ENCODE measurements at regions not wholly inside any gene's neighbourhood (a gene's known extent, or its start where the extent isn't known, plus 50 kb on each side); places are given as distances from the start of the nearest gene placed in this dataset.
A peak's percentile ranks its signal among the peaks of the same experiment; 100 is the strongest.

DNA sequence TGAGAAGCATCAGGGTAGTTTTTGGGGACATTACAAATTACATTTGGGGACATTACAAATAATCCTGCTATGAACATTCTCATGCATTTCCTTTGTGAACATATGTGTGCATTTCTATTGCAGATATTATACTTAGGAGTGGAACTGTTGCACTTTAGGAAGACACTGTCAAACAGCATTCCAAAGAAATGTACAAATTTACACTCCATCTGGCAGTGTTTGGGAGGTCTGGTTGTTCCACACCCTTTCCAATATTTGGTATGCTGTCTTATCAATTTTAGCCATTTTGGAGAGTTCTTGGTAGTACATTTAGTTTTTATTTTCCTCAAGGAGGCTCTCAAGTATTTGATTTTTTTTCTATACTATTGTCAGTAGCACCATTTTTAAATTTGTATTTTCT lies 419.1 kb upstream of the ARHGEF26 start:
- no peak for DNase-seq (ENCODE audit: insufficient read length, low spot score)
- no peak for FAIRE-seq
- no peak for TF ChIP-seq CTCF (IDR thresholded peaks at IDR 0.05; ENCODE audit: insufficient read depth, missing control alignments)

- FAIRE-seq (no peak), DNase-seq (ENCODE audit: insufficient read length, low spot score) (no peak)
- TF ChIP-seq CTCF (IDR thresholded peaks at IDR 0.05; ENCODE audit: insufficient read depth, missing control alignments): peak; percentile 10
Observed at GRCh38 chr3:153704115-153704514, 417.1 kb upstream of the ARHGEF26 start.

GRCh38 chr3:153706706-153707105 lies 414.5 kb upstream of the ARHGEF26 start:
- no peak for DNase-seq (ENCODE audit: insufficient read length, low spot score)
- TF ChIP-seq CTCF (IDR thresholded peaks at IDR 0.05; ENCODE audit: insufficient read depth, missing control alignments): no peak
- no peak for FAIRE-seq

GRCh38 chr3:153714016-153714415 lies 407.2 kb upstream of the ARHGEF26 start:
- FAIRE-seq (no peak), DNase-seq (ENCODE audit: insufficient read length, low spot score) (no peak)
- no peak for TF ChIP-seq CTCF (IDR thresholded peaks at IDR 0.05; ENCODE audit: insufficient read depth, missing control alignments)

- no peak for DNase-seq (ENCODE audit: insufficient read length, low spot score)
- no peak for TF ChIP-seq CTCF (IDR thresholded peaks at IDR 0.05; ENCODE audit: insufficient read depth, missing control alignments)
- no peak for FAIRE-seq
Observed at GRCh38 chr3:153714588-153715290, 406.5 kb upstream of the ARHGEF26 start.

- DNase-seq (ENCODE audit: insufficient read length, low spot score) (no peak), FAIRE-seq (no peak)
- TF ChIP-seq CTCF (IDR thresholded peaks at IDR 0.05; ENCODE audit: insufficient read depth, missing control alignments): no peak
Observed at GRCh38 chr3:153722157-153722556, 399.0 kb upstream of the ARHGEF26 start.

- no peak for FAIRE-seq
- DNase-seq (ENCODE audit: insufficient read length, low spot score): no peak
- no peak for TF ChIP-seq CTCF (IDR thresholded peaks at IDR 0.05; ENCODE audit: insufficient read depth, missing control alignments)
Observed at GRCh38 chr3:153731071-153731470, 390.1 kb upstream of the ARHGEF26 start.

Data from D721Med (cell line).